Stimulated activated CD4-positive, alpha-beta T cell treated with anti-CD3 and anti-CD28 coated beads, Interleukin-2, amount 100 ng/mL, for 24 hours (primary cell): ENCODE measurements at regions not wholly inside any gene's neighbourhood (a gene's known extent, or its start where the extent isn't known, plus 50 kb on each side); places are given as distances from the start of the nearest gene placed in this dataset.
"Not testable (repeated sequence)": the region's sequence is repeated elsewhere in the genome, so short reads cannot be mapped to it uniquely, and the experiment has no call there.

Source experiments
- DNase-seq, 2 donors: peaks; one replicate each; pipeline ENCODE4 v3.0.0-alpha.2; 2020

GRCh38 chr11:90465553-90465952, 242.7 kb upstream of the CHORDC1 start:
- DNase-seq, result no peak

GRCh38 chr11:90455347-90455920, 232.6 kb upstream of the CHORDC1 start:
- not testable (repeated sequence) for DNase-seq

GRCh38 chr11:90453525-90453924, 230.7 kb upstream of the CHORDC1 start:
- DNase-seq, result no peak

GRCh38 chr11:90449606-90450005, 226.8 kb upstream of the CHORDC1 start:
- no peak for DNase-seq

GRCh38 chr11:90448256-90448655, 225.4 kb upstream of the CHORDC1 start:
- no peak for DNase-seq

- no peak for DNase-seq
Observed at GRCh38 chr11:90447618-90448017, 224.8 kb upstream of the CHORDC1 start.

GRCh38 chr11:90446207-90446606, 223.4 kb upstream of the CHORDC1 start:
- DNase-seq, result no peak

- DNase-seq, result no peak
Observed at GRCh38 chr11:90438069-90438468, 215.2 kb upstream of the CHORDC1 start.

GRCh38 chr11:90434858-90435257, 212.0 kb upstream of the CHORDC1 start:
- DNase-seq, result no peak

GRCh38 chr11:90428836-90429235, 206.0 kb upstream of the CHORDC1 start:
- no peak for DNase-seq

GRCh38 chr11:90426442-90426841, 203.6 kb upstream of the CHORDC1 start:
- no peak for DNase-seq

GRCh38 chr11:90423378-90423777, 200.5 kb upstream of the CHORDC1 start:
- no peak for DNase-seq

- DNase-seq, result not testable (repeated sequence)
Observed at GRCh38 chr11:90422787-90423186, 199.9 kb upstream of the CHORDC1 start.

GRCh38 chr11:90414221-90414620, 191.4 kb upstream of the CHORDC1 start:
- DNase-seq, result no peak

- DNase-seq, result no peak
Observed at GRCh38 chr11:90407350-90407749, 184.5 kb upstream of the CHORDC1 start.

- DNase-seq, result no peak
Observed at GRCh38 chr11:90392692-90393091, 169.8 kb upstream of the CHORDC1 start.

GRCh38 chr11:90391756-90392155, 168.9 kb upstream of the CHORDC1 start:
- DNase-seq, result no peak

GRCh38 chr11:90380206-90380605, 157.4 kb upstream of the CHORDC1 start:
- DNase-seq, result no peak

- DNase-seq, result no peak
Observed at GRCh38 chr11:90373971-90374370, 151.1 kb upstream of the CHORDC1 start.

- DNase-seq, result no peak
Observed at GRCh38 chr11:90364527-90364926, 141.7 kb upstream of the CHORDC1 start.

GRCh38 chr11:90363739-90364138, 140.9 kb upstream of the CHORDC1 start:
- no peak for DNase-seq

- no peak for DNase-seq
Observed at GRCh38 chr11:90355200-90355599, 132.4 kb upstream of the CHORDC1 start.

- no peak for DNase-seq
Observed at GRCh38 chr11:90349731-90350130, 126.9 kb upstream of the CHORDC1 start.

GRCh38 chr11:90344546-90344945, 121.7 kb upstream of the CHORDC1 start:
- DNase-seq, result no peak

- DNase-seq, result no peak
Observed at GRCh38 chr11:90343673-90344072, 120.8 kb upstream of the CHORDC1 start.

GRCh38 chr11:90341986-90342385, 119.1 kb upstream of the CHORDC1 start:
- DNase-seq, result no peak
